Neural crest cell (in vitro differentiated cells): ENCODE measurements at regions not wholly inside any gene's neighbourhood (a gene's known extent, or its start where the extent isn't known, plus 50 kb on each side); places are given as distances from the start of the nearest gene placed in this dataset.

Experiments used
- DNase-seq: peaks from one replicate; pipeline ENCODE4 v3.0.0; 2021; ENCODE audit warnings: low read depth, mixed read lengths, low spot score
- H3K27ac Mint-ChIP-seq: one replicate; pipeline ENCODE4 v1.8.0; 2021; ENCODE audit warnings: mild to moderate bottlenecking, mixed read lengths; ENCODE audit not compliant: unreplicated experiment
- H3K27me3 Mint-ChIP-seq: 2 replicates; pipeline ENCODE4 v1.8.0; 2021; ENCODE audit warnings: low read depth, mild to moderate bottlenecking, mixed read lengths
- H3K36me3 Mint-ChIP-seq: 2 replicates; pipeline ENCODE4 v1.8.0; 2021; ENCODE audit warnings: low read depth, mild to moderate bottlenecking, mixed read lengths
- H3K4me1 Mint-ChIP-seq: 2 replicates; pipeline ENCODE4 v1.8.0; 2021; ENCODE audit warnings: mixed read lengths
- H3K4me3 Mint-ChIP-seq: one replicate; pipeline ENCODE4 v1.8.0; 2021; ENCODE audit warnings: mild to moderate bottlenecking, mixed read lengths
- H3K9me3 Mint-ChIP-seq: 2 replicates; pipeline ENCODE4 v1.8.0; 2021; ENCODE audit warnings: mixed read lengths
- TF ChIP-seq, protein P1 (sequence below): fragments of 200-600 bp; sonication (generic); conservative IDR thresholded peaks from 2 replicates; pipeline ENCODE4 v1.5.0; 2021; ENCODE audit warnings: antibody characterized with exemption, mild to moderate bottlenecking

DNA sequence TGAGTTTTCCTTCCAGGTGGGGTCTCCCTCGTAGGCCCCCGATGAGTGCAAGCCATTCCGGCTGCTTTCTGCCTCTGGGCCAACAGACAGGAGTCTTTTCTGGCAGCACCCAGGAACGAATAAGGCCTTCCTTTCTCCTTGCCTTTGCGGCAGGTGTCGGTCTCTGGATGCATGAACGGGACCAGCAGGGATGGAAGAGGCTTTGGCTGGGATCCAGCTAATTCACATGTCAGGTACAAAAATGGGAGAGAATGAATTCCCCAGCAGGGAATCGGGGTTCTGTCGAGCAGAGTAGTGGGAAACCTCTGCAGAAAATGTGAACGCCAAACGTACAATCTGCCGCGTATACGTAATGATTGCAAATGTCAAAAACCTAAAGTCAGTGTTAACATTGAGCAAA lies 146.1 kb upstream of the TBL1X start:
- H3K36me3 Mint-ChIP-seq: peaks cover 2% of the 10 kb centered on the region
- peaks cover 2% of the 10 kb centered on the region for H3K9me3 Mint-ChIP-seq
- no peak for DNase-seq
- H3K4me3 Mint-ChIP-seq: no peak overlapping the region
- H3K4me1 Mint-ChIP-seq: peaks cover 6% of the 10 kb centered on the region
- H3K27ac Mint-ChIP-seq: no peak overlapping the region
- H3K27me3 Mint-ChIP-seq: no peaks in the 10 kb centered on the region
- TF ChIP-seq, protein P1, sequence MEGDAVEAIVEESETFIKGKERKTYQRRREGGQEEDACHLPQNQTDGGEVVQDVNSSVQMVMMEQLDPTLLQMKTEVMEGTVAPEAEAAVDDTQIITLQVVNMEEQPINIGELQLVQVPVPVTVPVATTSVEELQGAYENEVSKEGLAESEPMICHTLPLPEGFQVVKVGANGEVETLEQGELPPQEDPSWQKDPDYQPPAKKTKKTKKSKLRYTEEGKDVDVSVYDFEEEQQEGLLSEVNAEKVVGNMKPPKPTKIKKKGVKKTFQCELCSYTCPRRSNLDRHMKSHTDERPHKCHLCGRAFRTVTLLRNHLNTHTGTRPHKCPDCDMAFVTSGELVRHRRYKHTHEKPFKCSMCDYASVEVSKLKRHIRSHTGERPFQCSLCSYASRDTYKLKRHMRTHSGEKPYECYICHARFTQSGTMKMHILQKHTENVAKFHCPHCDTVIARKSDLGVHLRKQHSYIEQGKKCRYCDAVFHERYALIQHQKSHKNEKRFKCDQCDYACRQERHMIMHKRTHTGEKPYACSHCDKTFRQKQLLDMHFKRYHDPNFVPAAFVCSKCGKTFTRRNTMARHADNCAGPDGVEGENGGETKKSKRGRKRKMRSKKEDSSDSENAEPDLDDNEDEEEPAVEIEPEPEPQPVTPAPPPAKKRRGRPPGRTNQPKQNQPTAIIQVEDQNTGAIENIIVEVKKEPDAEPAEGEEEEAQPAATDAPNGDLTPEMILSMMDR: no peak

DNA sequence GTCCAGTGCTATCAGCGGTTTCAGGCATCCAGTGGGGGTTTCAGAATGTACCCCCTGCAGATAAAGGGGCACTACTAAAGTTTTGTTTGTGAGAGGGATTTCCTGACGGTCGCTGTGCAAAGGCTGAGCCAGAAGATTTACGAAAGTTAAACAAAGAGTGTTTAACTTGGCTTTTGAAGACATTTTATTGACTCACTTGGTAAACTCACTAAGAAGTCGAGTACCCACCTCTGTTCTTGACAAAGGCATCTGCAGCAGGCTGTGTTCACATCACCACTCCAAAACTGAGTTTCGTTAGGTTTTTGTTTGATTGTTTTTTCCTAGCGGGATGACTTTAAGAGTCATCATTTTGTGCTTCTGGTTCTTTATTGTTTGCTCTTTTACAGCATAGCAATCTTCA lies 143.9 kb upstream of the TBL1X start:
- Mint-ChIP-seq H3K9me3 (peaks cover 7% of the 10 kb centered on the region), H3K27ac (no peak overlapping the region), H3K27me3 (no peaks in the 10 kb centered on the region), H3K4me3 (no peak overlapping the region), H3K4me1 (peaks cover 6% of the 10 kb centered on the region), H3K36me3 (peaks cover 3% of the 10 kb centered on the region)
- TF ChIP-seq, protein P1: no peak
- DNase-seq: no peak

DNA sequence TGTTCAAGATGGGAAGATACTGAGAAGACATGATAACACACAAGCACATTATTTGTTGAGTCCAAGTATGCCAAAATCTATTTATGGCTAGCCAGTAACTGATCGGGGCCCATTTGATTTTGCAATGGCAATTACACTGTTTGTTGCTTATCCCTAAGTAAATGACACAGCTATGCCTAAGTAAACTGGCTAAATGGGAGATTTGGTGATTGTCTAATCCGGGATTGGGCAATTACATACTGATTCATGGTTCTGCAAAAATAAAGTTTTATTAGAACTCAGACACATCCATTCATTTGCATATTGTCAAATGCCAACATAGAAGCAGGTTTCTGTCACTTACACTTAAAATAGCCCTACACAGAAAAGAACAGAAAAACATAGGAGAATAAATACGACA lies 140.2 kb upstream of the TBL1X start:
- Mint-ChIP-seq H3K27me3 (no peaks in the 10 kb centered on the region), H3K4me3 (no peak overlapping the region), H3K27ac (no peak overlapping the region), H3K4me1 (no peaks in the 10 kb centered on the region), H3K9me3 (peaks cover 14% of the 10 kb centered on the region), H3K36me3 (peaks cover 3% of the 10 kb centered on the region)
- no peak for DNase-seq
- TF ChIP-seq, protein P1: no peak

DNA sequence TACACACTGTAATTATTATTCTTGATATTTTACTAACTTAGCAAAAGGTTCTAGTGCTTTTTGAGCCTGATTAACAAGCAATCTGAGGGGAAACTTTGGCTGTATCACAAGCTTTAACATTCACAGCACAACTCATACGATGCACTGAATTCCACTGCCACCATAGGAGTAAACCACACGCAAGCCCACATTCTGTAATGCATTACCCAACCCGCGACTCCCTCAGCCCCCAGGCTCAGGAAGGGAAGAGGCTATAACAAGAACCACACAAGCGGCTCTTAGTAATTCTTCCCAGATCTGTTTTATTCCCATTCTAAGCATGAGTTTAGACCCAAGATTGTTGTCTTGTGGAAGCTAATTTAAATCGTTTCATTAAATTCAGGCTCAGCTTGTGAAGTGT lies 138.5 kb upstream of the TBL1X start:
- Mint-ChIP-seq H3K4me3 (no peak overlapping the region), H3K36me3 (peaks cover 3% of the 10 kb centered on the region), H3K9me3 (peaks cover 14% of the 10 kb centered on the region), H3K4me1 (no peaks in the 10 kb centered on the region), H3K27me3 (no peaks in the 10 kb centered on the region), H3K27ac (no peak overlapping the region)
- DNase-seq: no peak
- TF ChIP-seq, protein P1: no peak

GRCh38 chrX:9327086-9327746 lies 137.6 kb upstream of the TBL1X start:
- Mint-ChIP-seq H3K27ac (no peak overlapping the region), H3K4me1 (no peaks in the 10 kb centered on the region), H3K9me3 (peaks cover 14% of the 10 kb centered on the region), H3K4me3 (no peak overlapping the region), H3K36me3 (peaks cover 3% of the 10 kb centered on the region), H3K27me3 (no peaks in the 10 kb centered on the region)
- TF ChIP-seq, protein P1: no peak
- no peak for DNase-seq

- no peak overlapping the region for H3K27ac Mint-ChIP-seq
- H3K4me1 Mint-ChIP-seq: no peaks in the 10 kb centered on the region
- no peaks in the 10 kb centered on the region for H3K27me3 Mint-ChIP-seq
- no peak overlapping the region for H3K4me3 Mint-ChIP-seq
- peaks cover 14% of the 10 kb centered on the region for H3K9me3 Mint-ChIP-seq
- H3K36me3 Mint-ChIP-seq: peaks cover 3% of the 10 kb centered on the region
- TF ChIP-seq, protein P1: no peak
- no peak for DNase-seq
Observed at GRCh38 chrX:9327747-9328145, 137.1 kb upstream of the TBL1X start.
